NCI-H1694 treated with DMSO at 0.1 percent for 48 hours (cell line): ENCODE measurements at regions not wholly inside any gene's neighbourhood (a gene's known extent, or its start where the extent isn't known, plus 50 kb on each side); places are given as distances from the start of the nearest gene placed in this dataset.

Experiments used
- DNase-seq: peaks from one replicate; lab custom pipeline; 2025; lab: John Stamatoyannopoulos, UW

DNA sequence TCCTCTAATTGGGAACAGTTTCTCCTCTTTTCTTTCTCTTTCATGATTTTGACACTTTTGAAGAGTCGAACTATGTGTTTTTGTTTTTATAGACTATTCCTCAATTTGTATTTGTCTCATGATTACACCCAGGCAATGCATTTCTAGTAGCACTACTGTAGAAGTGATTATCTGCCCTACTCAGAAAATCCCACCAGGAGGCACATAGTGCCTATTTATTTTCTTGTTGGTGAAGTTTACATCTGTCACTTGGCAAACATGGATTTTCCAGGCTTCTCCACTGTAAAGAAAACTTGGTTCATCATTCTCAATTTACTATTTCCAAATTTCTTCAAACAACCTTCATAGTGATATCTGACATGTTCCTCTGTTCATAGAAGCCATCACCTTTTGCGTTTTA lies 893.9 kb downstream of the CCSER2 start:
- peak; percentile 31 for DNase-seq

DNA sequence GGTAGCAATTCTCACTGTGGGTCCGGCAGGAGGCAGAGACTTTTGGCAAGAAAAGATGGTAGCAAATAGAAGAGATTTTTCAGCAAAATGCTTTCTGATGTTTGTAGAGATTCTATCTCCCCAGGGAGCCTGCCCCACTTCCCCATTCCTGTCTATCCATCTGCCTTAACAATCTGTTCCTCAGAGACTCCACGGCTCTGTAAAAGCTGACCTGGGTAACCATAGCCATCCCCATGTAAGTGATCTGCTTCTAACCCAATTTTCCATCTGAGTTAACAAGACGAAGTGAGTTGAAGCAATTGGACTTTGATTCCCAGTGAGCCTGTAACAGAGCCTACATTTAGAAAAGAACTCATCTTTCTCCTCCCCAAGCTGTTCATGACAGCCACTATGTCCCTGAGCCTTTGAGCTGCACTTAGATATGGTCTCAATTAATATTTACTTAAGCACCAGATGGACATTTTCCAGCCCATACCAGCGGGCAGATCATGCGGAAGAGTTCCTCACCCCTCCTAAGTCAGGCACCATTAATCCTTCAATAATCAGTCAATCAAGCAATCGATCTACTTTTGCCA lies 896.1 kb downstream of the CCSER2 start:
- DNase-seq: peak; percentile 83

DNA sequence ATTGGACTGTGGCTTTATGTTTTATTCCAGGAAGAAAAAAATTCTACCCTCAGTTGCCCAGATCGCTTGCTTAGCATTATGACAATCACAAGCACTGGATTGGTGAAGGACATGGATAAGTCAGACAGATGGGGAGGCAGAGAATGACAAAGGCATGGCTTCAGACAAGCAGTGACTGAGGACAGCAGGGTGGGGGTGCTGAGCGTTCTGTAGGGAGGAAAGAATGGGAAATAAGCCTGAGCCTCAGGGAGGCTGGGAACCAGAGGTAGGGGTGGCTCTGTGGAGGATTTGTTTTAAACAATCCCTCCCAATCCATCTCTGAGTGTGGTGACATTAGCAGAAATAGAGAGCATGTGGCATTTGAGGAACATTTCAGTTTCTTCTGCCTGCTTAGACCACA lies 896.9 kb downstream of the CCSER2 start:
- peak; percentile 7 for DNase-seq

DNA sequence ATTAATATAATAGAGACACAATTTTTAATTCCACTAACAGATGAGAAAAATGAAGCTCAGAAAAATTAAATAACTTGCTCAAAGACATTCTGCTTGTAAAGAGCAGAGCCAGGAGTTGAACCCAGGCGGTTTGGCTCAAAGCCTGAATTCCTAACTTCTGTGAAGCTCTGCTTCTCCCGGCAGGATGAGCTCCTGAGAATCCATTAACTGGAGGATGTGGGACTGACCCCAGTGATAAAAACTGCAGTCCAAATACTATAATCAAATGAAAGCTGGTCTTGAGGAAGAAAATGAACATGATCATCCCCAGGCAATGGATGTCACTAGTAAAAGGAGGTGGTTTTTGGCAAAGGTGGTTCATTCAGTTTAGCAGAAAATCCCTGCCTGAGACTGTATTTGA lies 898.2 kb downstream of the CCSER2 start:
- DNase-seq: no peak

DNA sequence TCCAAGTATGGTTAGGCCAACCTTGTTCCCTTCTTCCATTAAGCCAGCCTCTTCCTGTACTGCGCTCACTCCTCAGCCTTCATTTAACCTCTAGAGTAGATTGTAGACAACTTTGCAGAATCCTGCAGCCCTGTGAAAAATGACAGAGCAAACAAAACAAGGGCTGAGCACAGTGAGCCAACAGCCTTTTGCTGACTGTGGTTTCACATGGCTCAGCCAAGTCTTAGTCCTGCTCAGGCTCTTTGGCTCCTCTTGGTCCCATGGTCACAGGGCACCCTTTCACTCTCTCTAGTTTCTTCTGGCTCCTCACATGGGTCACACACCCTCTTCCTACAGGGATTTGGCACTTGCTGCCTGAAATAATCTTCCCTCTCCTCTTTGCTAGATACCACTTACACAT lies 900.3 kb downstream of the CCSER2 start:
- DNase-seq: no peak

DNA sequence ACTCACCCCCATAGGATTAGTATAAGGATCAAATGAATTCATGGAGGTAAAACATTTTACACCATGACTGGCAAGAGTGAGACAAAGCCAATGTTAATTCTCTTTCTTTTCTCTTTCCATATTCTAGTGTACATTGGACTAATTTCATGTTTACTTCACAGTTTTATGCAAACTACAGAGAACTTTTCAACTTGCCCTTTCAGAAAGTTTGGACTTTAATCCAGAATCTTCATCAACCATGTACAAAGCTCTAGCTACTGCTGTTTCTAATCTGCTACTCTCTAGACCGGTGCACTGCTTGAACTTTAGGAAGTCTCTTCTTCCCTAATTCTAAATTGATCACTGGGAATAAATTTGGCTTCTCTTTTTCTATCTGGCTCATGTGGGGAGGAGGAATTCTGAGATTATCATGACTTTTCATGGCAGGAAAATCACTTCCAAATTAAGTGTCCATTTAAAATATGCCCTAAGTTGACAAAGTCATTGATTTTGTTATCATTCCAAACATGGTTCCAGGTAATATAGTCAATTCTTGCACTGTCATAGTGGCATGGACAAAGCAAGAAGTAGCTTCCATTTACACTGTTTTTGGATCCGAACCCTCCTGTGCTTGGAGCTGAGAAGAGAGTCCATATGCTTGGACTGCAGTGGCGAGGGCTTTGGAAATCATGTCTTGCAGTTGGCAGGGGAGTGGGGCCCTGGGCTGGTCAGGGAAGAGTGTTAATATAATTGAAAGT lies 903.3 kb downstream of the CCSER2 start:
- no peak for DNase-seq

DNA sequence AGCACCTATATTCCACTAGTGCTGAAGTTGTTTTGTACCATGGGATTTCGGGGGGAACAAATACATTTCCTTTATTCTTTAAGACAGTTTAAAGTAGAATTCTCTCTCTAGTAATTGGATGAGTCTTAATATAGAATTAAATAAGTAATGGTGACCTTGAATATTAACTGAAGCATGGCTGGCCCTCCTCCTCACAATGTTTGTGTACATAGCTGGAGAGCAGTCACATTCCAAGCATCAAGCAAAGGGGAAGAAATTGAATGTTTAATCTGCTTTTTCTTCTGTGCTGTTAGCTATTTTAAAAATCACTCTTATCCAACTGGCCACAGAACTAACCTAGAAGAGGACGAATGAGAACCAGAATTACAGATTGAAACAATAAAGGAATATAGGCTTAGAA lies 906.9 kb downstream of the CCSER2 start:
- DNase-seq: no peak

DNA sequence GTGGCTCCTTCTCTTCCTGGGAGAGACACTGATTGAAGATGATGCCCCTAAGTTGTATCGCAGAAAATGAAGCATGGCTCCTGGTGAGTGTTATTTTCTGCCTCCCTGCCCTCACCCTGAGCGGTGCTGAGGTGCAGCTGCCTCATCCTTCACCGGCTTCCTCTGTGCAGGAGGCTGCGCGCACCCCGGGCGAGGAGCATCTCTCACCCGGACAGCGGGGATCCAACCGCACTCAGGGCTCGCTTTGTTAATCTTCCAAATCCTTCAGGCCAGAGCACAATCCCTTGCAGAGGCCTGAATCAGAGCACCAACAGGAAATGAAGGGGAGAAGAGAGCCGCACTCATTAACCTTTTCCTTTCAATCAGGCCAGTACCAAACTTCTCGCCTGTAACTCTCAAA lies 910.3 kb downstream of the CCSER2 start:
- no peak for DNase-seq

DNA sequence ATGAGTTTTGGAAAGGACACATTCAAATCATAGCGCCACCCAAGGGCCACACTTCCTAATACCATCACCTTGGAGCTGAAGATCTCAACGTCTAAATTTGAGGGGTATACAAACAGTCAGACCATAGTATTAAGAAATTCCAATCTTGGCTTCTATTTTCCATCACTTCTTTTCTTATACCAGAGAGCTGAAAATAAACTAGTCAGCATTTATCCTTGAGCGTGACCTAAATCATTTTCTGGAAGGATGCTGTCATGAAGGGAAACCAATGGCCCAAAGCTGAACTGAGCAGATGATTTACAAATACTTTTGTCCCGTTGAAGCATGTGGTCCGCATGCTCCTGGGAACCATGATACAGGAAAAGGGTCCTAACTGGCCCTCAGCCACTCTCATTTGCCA lies 921.9 kb downstream of the CCSER2 start:
- no peak for DNase-seq

DNA sequence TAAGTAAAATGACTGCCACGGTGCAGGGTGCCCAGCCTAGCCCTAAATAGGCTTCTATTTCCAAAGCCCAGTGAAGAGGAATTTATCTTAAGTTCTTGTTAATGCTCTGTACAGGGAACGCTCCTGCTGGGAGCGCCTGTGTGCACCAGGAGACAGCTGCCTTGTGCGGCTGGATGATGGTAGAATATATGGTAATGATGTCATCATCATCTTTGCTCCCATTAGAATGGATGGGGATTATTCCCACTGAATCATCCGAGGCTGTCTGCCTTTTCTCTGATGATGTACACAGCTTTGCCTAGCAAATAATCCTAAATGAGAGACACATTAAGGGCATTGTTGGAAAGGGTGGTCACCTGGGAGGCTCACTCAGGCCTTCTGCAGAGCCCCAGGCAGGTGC lies 928.1 kb downstream of the CCSER2 start:
- no peak for DNase-seq

DNA sequence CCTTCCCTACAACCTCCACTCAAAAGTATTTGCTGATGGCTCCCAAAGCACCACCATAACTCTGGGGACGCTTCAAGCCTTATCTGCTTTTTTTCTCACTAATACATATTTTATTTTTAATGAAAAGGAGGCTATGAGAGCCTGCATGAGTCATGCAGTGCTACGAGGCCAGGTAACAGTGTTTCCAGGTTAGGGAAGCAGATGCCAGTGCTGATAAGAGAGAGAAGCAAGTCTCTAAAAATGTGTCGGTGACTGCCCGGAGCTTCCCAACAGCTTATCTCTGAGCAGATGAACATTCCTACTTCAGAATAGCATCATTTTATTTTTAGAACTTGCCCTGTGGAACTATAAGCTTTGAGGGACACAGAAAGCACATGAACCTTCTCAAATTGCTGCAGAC lies 931.5 kb downstream of the CCSER2 start:
- DNase-seq: no peak

DNA sequence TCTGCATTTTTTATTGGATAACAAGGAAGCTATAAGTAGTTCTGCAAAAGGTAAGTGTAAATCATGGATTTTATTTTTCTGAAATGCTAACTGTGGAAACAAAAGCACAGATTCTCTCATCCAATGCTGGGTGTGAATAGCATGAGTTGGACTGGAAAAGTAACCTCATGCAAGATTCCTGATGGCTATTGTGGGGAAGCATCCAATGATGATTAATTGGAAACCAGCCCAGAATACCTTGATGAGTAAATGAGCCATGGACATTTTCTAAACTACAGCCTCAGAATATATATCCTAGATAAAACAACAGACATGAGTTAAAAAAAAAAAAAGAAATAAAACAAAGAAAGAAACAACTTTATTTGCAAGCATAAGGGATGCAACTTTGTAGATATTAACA lies 934.6 kb downstream of the CCSER2 start:
- no peak for DNase-seq

DNA sequence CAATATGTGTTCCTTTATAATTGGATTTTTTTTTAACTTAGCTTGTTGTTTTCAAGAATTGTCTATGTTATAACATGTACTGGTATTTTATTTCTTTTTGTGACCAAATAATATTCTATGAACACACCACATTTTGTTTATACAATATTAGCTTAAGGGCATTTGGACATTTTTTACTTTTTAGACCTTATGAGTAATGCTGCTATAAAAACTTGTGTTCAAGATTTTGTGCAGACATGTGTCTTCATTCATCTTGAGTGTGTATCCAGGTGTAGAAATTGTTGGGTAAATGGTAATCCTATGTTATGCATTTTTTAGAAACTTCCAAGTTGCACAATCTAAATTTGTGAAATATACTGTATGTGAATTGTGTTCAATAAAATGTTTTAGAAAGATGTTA lies 936.7 kb downstream of the CCSER2 start:
- no peak for DNase-seq

DNA sequence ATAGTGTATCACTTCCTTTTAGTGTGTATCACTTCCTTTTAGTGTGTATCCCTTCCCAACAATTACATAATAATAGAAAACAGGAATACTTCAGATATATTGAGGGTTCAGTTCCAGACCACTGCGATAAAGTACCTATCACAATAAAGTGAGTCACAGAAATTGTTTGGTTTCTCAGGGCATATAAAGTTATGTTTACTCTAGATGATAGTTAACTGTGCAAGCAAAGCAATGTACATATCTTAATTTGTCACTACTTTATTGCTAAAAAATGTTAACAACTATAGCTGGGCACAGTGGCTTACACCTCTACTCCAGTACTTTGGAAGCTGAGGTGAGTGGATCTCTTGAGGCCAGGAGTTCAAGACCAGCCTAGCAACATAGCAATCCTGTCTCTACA lies 938.4 kb downstream of the CCSER2 start:
- DNase-seq: no peak

DNA sequence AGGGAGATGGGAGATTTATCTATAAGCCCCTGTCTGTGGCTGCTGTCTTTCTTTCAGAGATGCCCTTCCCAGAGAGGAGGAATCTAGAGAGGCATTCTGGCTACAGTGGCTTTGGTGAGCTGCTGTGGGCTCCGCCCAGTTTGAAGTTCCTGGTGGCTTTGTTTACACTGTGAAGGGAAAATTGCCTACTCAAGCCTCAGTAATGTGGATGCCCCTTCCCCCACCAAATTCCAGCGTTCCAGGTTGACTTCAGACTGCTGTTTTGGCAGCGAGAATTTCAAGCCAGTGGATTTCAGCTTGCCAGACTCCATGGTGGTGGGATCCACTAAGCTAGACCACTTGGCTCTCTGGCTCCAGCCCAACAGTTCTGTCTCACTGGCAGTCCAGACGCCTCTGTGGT lies 951.6 kb downstream of the CCSER2 start:
- DNase-seq: no peak

DNA sequence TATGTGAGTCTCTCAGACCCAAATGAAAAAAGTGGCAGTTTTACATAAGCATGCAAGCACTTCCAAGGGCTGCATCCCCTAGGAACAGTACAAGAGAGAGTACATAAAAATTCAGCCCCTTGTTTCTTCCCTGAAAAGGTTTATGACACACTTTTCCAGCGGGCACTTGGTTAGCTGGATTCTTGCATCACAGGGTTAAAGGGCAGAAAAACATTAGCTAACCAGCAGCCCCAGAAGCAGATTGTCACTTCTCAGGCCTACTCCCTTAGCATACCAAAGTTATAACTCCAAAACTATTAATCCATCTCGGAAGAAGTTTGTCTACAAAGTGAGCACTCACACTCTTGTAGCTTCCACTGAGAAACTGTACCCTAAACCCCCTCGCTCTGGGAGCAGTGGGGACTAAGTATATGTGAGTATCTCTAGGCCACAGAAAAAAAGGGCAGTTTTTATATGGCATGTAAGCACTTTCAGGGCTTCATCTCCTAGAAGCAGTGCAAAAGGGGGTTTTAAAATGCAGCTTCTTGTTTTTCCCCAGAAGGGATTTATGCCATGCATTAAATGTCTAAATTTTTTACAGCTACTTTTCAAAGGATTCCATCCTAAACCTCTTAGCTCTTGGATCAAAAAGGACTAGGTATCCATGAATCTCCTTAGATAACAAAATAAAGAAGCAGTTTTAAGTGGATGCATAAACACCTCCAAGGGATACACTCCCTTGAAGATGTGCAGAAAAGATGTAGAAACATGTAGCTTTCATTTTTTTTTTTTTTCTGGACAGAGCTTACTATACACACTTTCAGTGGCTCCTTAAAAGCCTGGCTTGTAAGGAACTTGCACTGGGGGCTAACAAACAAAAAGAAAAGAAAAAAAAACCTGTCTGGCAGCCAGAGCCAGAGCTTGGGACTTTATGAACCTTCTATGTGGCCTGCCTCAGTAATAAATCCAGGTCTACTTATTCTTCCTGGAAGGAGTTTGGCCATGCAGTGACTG lies 956.7 kb downstream of the CCSER2 start:
- DNase-seq: no peak

DNA sequence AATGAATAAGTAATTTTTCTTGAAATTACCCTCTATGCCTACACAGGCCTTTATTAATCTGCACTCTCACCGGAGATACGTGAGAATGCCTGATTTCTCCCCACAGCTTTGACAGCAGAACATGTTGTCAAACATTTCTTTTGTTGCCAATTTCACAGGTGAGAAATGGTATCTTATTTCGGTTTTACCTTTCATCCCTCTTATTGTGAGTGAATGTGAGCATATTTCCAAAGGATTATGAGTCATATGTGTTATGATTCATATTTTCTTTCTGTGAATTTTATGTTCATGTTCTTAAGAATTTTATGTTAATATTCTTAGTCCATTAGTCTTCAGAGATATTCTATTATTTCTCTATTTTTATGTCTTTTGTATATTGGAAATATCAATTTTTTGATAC lies 965.1 kb downstream of the CCSER2 start:
- no peak for DNase-seq

DNA sequence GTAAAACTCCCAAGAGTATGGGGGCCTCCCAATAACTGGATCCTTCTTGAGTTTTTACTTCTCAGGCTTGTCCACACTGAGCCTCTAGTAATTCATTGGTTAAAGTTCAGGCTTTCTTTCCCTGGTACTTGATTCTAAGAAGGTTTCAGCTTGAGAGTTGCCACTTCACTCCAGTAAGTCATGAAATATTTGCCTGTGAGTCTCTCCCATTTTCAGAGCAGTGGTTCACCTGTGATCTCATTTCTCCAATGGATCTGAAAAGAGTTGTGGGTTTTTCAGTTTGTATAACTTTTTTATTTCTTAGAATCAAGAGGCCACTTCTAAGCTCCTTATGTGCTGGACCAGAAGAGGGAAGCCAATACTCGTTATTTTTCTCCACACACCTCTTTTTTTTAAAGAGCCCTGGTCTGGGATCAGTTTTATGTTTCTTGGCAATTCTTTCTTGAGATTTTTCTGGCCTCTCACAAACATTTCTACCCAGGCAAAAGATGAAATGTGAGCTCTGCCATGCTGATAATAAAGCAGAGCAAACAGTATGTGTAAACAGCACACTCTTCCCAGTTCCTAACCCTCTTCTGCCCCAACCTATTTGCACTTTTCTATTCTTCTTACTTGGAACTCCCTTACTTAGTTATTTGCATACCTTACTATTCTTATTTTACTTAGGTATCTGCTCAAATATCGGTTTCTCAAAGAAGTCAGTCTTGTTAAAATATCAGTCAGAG lies 983.4 kb downstream of the CCSER2 start:
- DNase-seq: no peak

DNA sequence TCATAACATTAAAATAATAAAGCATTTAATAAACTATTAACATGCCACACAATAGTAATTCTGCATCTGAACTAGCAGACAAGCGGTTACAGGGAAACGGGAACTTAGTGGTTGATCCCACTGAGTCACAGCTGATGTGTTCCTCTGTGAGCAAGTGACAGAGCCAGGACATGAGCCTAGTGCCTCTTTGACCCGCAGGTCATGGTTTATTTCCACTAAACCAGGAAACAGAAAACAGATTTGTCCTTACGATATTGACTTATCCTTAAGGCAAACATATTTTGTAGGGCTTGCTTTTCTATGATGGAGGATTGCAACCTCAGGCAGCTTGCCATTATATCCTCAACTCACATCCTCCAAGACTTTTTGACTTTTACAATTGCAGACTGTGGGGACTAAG lies 987.3 kb downstream of the CCSER2 start:
- DNase-seq: no peak

DNA sequence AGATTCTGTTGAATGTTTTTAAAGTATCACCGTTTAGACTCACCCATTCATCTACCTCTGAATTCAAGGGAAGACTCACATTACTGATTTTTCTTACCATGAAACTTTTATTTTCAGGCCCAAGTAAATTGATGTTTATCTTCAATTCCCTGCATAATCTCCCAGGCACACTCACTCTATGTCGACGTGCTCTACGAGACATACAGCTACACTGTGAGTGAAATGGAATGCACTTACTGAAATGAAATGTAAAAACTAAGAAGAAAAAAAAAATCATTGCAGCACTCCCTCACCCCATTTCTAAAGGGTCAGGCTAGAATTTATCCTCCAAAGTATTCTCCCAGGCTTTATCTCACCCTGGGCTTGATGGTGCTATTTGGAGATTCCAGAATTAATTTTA lies 987.9 kb downstream of the CCSER2 start:
- no peak for DNase-seq

DNA sequence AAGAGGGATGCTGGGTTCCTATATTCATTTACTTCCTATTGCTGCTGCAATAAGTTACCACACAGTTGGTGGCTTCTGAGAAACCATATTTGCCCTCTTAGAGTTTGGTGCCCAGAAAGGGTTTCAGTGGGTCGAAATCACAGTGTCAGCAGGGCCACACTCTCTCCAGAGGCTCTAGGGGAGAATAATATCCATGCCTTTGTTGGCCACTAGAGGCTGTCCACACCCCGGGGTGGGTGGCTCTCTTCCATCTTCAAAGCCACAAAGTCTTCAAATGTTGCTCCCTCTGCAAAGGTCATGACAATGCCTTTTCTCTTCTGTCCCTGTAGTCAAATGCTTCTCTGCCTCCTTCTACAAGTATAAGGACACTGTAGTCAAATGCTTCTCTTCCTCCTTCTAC lies 989.4 kb downstream of the CCSER2 start:
- DNase-seq: no peak
